ENCODE measurements at regions not wholly inside any gene's neighbourhood (a gene's known extent, or its start where the extent isn't known, plus 50 kb on each side); places are given as distances from the start of the nearest gene placed in this dataset.

- TF ChIP-seq CTCF (conservative IDR thresholded peaks at IDR 0.05; ENCODE audit: low read length): no peak
- no peak for TF ChIP-seq EZH2phosphoT487 (IDR thresholded peaks at IDR 0.05; ENCODE audit: borderline replicate concordance)
Measured at GRCh38 chr1:9419369-9420041, 119.8 kb upstream of the SLC25A33 start.
